Small intestine (tissue), 7 donors: ENCODE measurements at regions not wholly inside any gene's neighbourhood (a gene's known extent, or its start where the extent isn't known, plus 50 kb on each side); places are given as distances from the start of the nearest gene placed in this dataset.
"Not testable (repeated sequence)": the region's sequence is repeated elsewhere in the genome, so short reads cannot be mapped to it uniquely, and the experiment has no call there.

Experiments used
- DNase-seq, 2 donors: peaks; one replicate each; pipeline versions ENCODE4 v3.0.0 to v3.0.0-alpha.2; 2013
- FAIRE-seq: peaks from 2 replicates; lab custom pipeline; 2012; peaks lifted over from hg19 to GRCh38; lab: Jason Lieb, UNC
- H3K27ac ChIP-seq, 3 donors: one replicate each; pipeline ENCODE4 v1.5.1; 2013; ENCODE audit warnings: low read length in 2 of 3, mild to moderate bottlenecking in 2 of 3, control low read depth in 1 of 3, inconsistent platforms in 1 of 3, low read depth in 1 of 3, moderate library complexity in 1 of 3
- H3K27me3 ChIP-seq, 3 donors: one replicate each; pipeline ENCODE4 v1.6.1; 2013; ENCODE audit warnings: low read length in 3 of 3, inconsistent platforms in 1 of 3; ENCODE audit not compliant: control insufficient read depth in 3 of 3, insufficient read depth in 3 of 3
- H3K36me3 ChIP-seq, 3 donors: one replicate each; pipeline ENCODE4 v1.6.1; 2013; ENCODE audit warnings: low read length in 3 of 3, inconsistent platforms in 1 of 3, low read depth in 1 of 3, mild to moderate bottlenecking in 1 of 3, moderate library complexity in 1 of 3; ENCODE audit not compliant: control insufficient read depth in 3 of 3, insufficient read depth in 2 of 3
- H3K4me1 ChIP-seq, 3 donors: one replicate each; pipeline ENCODE4 v1.6.1; 2013; ENCODE audit warnings: low read length in 2 of 3, inconsistent platforms in 1 of 3, low read depth in 1 of 3, mild to moderate bottlenecking in 1 of 3, moderate library complexity in 1 of 3; ENCODE audit not compliant: control insufficient read depth in 3 of 3, insufficient read depth in 2 of 3
- H3K4me3 ChIP-seq, 3 donors: one replicate each; pipeline ENCODE4 v1.5.1; 2013; ENCODE audit warnings: low read length in 3 of 3, control low read depth in 1 of 3, inconsistent platforms in 1 of 3, low read depth in 1 of 3, mild to moderate bottlenecking in 1 of 3, moderate library complexity in 1 of 3
- H3K9me3 ChIP-seq, 2 donors: one replicate each; pipeline ENCODE4 v1.6.1; 2013; ENCODE audit warnings: low read depth in 1 of 2, low read length in 1 of 2; ENCODE audit not compliant: control insufficient read depth in 2 of 2, insufficient read depth in 1 of 2
- WGBS, 3 donors: extraction: QIAGEN DNeasy Blood & Tissue Kit; methylation state at CpG; one replicate each; pipeline ENCODE4 v1.1.7; 2013; 5-methylcytosine and 5-hydroxymethylcytosine counted together
- donor health status: healthy with polysubstance abuse.
- donor health status: control.
- donor health status: control.
- donor health status: Bipolar disorder and iron deficiency.
- donor health status: healthy.

GRCh38 chr10:2208106-2208505, 470.8 kb upstream of the ADARB2 start:
- no peaks in the 10 kb centered on the region for H3K36me3 ChIP-seq
- no peak for DNase-seq
- FAIRE-seq = no peak
- no peak overlapping the region for H3K27ac ChIP-seq
- WGBS, 3 donors = 71 to 79% (median 76%) methylated on average over 7 of the region's 7 CpGs
- H3K27me3 ChIP-seq = peaks cover 0 to 7% (median 0%) of the 10 kb centered on the region in 3 donors
- H3K9me3 ChIP-seq = no peaks in the 10 kb centered on the region
- no peak overlapping the region for H3K4me3 ChIP-seq
- no peaks in the 10 kb centered on the region for H3K4me1 ChIP-seq

- DNase-seq (no peak), FAIRE-seq (no peak)
- H3K4me3 ChIP-seq = no peak overlapping the region
- H3K27ac ChIP-seq = no peak overlapping the region
- no peaks in the 10 kb centered on the region for H3K36me3 ChIP-seq
- H3K9me3 ChIP-seq = no peaks in the 10 kb centered on the region
- 93 to 94% (median 93%) methylated on average over 27 of the region's 27 CpGs for WGBS, 3 donors
- no peaks in the 10 kb centered on the region for H3K4me1 ChIP-seq
- peaks cover 0 to 7% (median 0%) of the 10 kb centered on the region in 3 donors for H3K27me3 ChIP-seq
These were observed 470.1 kb upstream of the ADARB2 start for GRCh38 chr10:2207246-2207922.

- WGBS, 3 donors = 65 to 70% (median 69%) methylated on average over 2 of the region's 2 CpGs
- no peaks in the 10 kb centered on the region for H3K36me3 ChIP-seq
- FAIRE-seq (no peak), DNase-seq (no peak)
- H3K4me1 ChIP-seq = no peaks in the 10 kb centered on the region
- no peaks in the 10 kb centered on the region for H3K27me3 ChIP-seq
- no peak overlapping the region for H3K4me3 ChIP-seq
- no peak overlapping the region for H3K27ac ChIP-seq
- no peaks in the 10 kb centered on the region for H3K9me3 ChIP-seq
These were observed 468.1 kb upstream of the ADARB2 start for GRCh38 chr10:2205406-2205805.

GRCh38 chr10:2202401-2202800, 465.1 kb upstream of the ADARB2 start:
- Histone ChIP-seq H3K36me3 (no peaks in the 10 kb centered on the region), H3K27ac (no peak overlapping the region), H3K4me1 (no peaks in the 10 kb centered on the region), H3K4me3 (no peak overlapping the region), H3K9me3 (peaks cover 0 to 3% of the 10 kb centered on the region in 2 donors), H3K27me3 (no peaks in the 10 kb centered on the region)
- no peak for DNase-seq
- FAIRE-seq = no peak
- WGBS, 3 donors = 48 to 81% (median 66%) methylated on average over 8 of the region's 8 CpGs

GRCh38 chr10:2201534-2202099, 464.3 kb upstream of the ADARB2 start:
- Histone ChIP-seq H3K4me1 (no peaks in the 10 kb centered on the region), H3K27me3 (no peaks in the 10 kb centered on the region), H3K4me3 (no peak overlapping the region), H3K27ac (no peak overlapping the region), H3K36me3 (no peaks in the 10 kb centered on the region), H3K9me3 (peaks cover 0 to 4% of the 10 kb centered on the region in 2 donors)
- WGBS, 3 donors = 86 to 90% (median 89%) methylated on average over 6 of the region's 6 CpGs
- DNase-seq (no peak), FAIRE-seq (no peak)

- H3K27ac ChIP-seq = no peak overlapping the region
- no peak for FAIRE-seq
These were observed 460.3 kb upstream of the ADARB2 start for GRCh38 chr10:2197663-2198062.

GRCh38 chr10:2196272-2196671, 458.9 kb upstream of the ADARB2 start:
- H3K36me3 ChIP-seq = no peaks in the 10 kb centered on the region
- H3K4me3 ChIP-seq = no peak overlapping the region
- H3K9me3 ChIP-seq = peaks cover 0 to 9% of the 10 kb centered on the region in 2 donors
- H3K4me1 ChIP-seq = no peaks in the 10 kb centered on the region
- no peak overlapping the region for H3K27ac ChIP-seq
- DNase-seq (no peak), FAIRE-seq (no peak)
- H3K27me3 ChIP-seq = no peaks in the 10 kb centered on the region
- 68 to 80% (median 79%) methylated on average over 4 of the region's 4 CpGs for WGBS, 3 donors

More at GRCh38 chr10:2197663-2198062, 460.3 kb upstream of the ADARB2 start:
- peaks cover 0 to 9% of the 10 kb centered on the region in 2 donors for H3K9me3 ChIP-seq
- DNase-seq = no peak
- no peak overlapping the region for H3K4me3 ChIP-seq
- H3K36me3 ChIP-seq = no peaks in the 10 kb centered on the region
- H3K4me1 ChIP-seq = no peaks in the 10 kb centered on the region
- H3K27me3 ChIP-seq = no peaks in the 10 kb centered on the region

- not testable (repeated sequence) for FAIRE-seq, H3K9me3 ChIP-seq, DNase-seq, H3K27ac ChIP-seq, H3K36me3 ChIP-seq, H3K4me3 ChIP-seq, H3K4me1 ChIP-seq, H3K27me3 ChIP-seq
- WGBS, 3 donors = 54 to 72% (median 56%) methylated on average over 4 of the region's 4 CpGs
These were observed 452.0 kb upstream of the ADARB2 start for GRCh38 chr10:2189356-2189755.
